NB4 (cell line): ENCODE measurements at regions not wholly inside any gene's neighbourhood (a gene's known extent, or its start where the extent isn't known, plus 50 kb on each side); places are given as distances from the start of the nearest gene placed in this dataset.
"Not testable (repeated sequence)": the region's sequence is repeated elsewhere in the genome, so short reads cannot be mapped to it uniquely, and the experiment has no call there.

Source experiments
- DNase-seq: peaks from one replicate; pipeline ENCODE4 v3.0.0; 2010; ENCODE audit warnings: low read depth
- H3K4me3 ChIP-seq: one replicate; pipeline ENCODE4 v1.5.1; 2011; ENCODE audit warnings: mild to moderate bottlenecking, low read depth, low read length, moderate library complexity
- CTCF ChIP-seq: IDR thresholded peaks from one replicate; pipeline ENCODE4 v1.5.1; 2012; ENCODE audit warnings: low read depth, low read length
- MAX ChIP-seq: IDR thresholded peaks from 2 replicates; pipeline ENCODE4 v1.6.1; 2011; ENCODE audit warnings: low read depth, low read length
- MYC ChIP-seq: IDR thresholded peaks from 2 replicates; pipeline ENCODE4 v1.6.1; 2011; ENCODE audit warnings: low read depth, low read length
- POLR2A ChIP-seq: IDR thresholded peaks from 2 replicates; pipeline ENCODE4 v1.6.1; 2011; ENCODE audit warnings: mild to moderate bottlenecking; ENCODE audit not compliant: insufficient read length; ENCODE audit errors: extremely low read depth

- no peak overlapping the region for H3K4me3 ChIP-seq
- TF ChIP-seq MAX = no peak
- TF ChIP-seq CTCF = no peak
- TF ChIP-seq MYC = no peak
- TF ChIP-seq POLR2A = no peak
- no peak for DNase-seq
Measured at GRCh38 chr4:160709026-160709425, 1454.8 kb downstream of the FSTL5 start.

GRCh38 chr4:160709546-160709945, 1454.3 kb downstream of the FSTL5 start:
- no peak for DNase-seq
- no peak overlapping the region for H3K4me3 ChIP-seq
- TF ChIP-seq MAX = no peak
- TF ChIP-seq MYC = no peak
- no peak for TF ChIP-seq POLR2A
- TF ChIP-seq CTCF = no peak

- no peak for DNase-seq
- no peak overlapping the region for H3K4me3 ChIP-seq
- TF ChIP-seq MAX (no peak), MYC (no peak), CTCF (no peak), POLR2A (no peak)
Measured at GRCh38 chr4:160716551-160716950, 1447.2 kb downstream of the FSTL5 start.

GRCh38 chr4:160717848-160718247, 1446.0 kb downstream of the FSTL5 start:
- DNase-seq = no peak
- no peak overlapping the region for H3K4me3 ChIP-seq
- TF ChIP-seq CTCF (no peak), MYC (no peak), MAX (no peak), POLR2A (no peak)

GRCh38 chr4:160724063-160724462, 1439.7 kb downstream of the FSTL5 start:
- TF ChIP-seq CTCF = no peak
- no peak for TF ChIP-seq MYC
- no peak for TF ChIP-seq MAX
- TF ChIP-seq POLR2A = no peak
- no peak for DNase-seq
- H3K4me3 ChIP-seq = no peak overlapping the region

- no peak overlapping the region for H3K4me3 ChIP-seq
- no peak for DNase-seq
- TF ChIP-seq MYC = no peak
- no peak for TF ChIP-seq MAX
- TF ChIP-seq POLR2A = no peak
- no peak for TF ChIP-seq CTCF
Measured at GRCh38 chr4:160745126-160745525, 1418.7 kb downstream of the FSTL5 start.

- not testable (repeated sequence) for DNase-seq
Measured at GRCh38 chr4:160746585-160746984, 1417.2 kb downstream of the FSTL5 start.

More at GRCh38 chr4:160746585-160746984, 1417.2 kb downstream of the FSTL5 start:
- H3K4me3 ChIP-seq = not testable (repeated sequence)
